PFSK-1 (cell line): ENCODE measurements at regions not wholly inside any gene's neighbourhood (a gene's known extent, or its start where the extent isn't known, plus 50 kb on each side); places are given as distances from the start of the nearest gene placed in this dataset.

Experiments used
- FOXP2 ChIP-seq: optimal IDR thresholded peaks from 2 replicates; pipeline ENCODE3; 2011; ENCODE audit warnings: borderline replicate concordance, control low read depth, inconsistent platforms; ENCODE audit not compliant: insufficient read depth; ENCODE audit errors: extremely low read length, extremely low read depth
- POLR2AphosphoS5 ChIP-seq: IDR thresholded peaks from 2 replicates; pipeline ENCODE4 v1.6.1; 2012; ENCODE audit warnings: low read depth, mild to moderate bottlenecking, control low read depth, low read length, moderate library complexity
- REST ChIP-seq, 2 experiments: IDR thresholded peaks; 2 replicates each; pipeline versions ENCODE4 v1.6.1 to v1.8.0; 2011 to 2012; ENCODE audit warnings: low read depth in 2 of 2, low read length in 2 of 2, control low read depth in 1 of 2, inconsistent platforms in 1 of 2, mild to moderate bottlenecking in 1 of 2, moderate library complexity in 1 of 2; ENCODE audit not compliant: insufficient read depth in 1 of 2
- SIN3A ChIP-seq: IDR thresholded peaks from 2 replicates; pipeline ENCODE4 v1.6.1; 2012; ENCODE audit warnings: mild to moderate bottlenecking, low read length, moderate library complexity, borderline replicate concordance; ENCODE audit not compliant: insufficient read depth
- TAF1 ChIP-seq: IDR thresholded peaks from 2 replicates; pipeline ENCODE4 v1.6.1; 2012; ENCODE audit warnings: low read length, control low read depth, borderline replicate concordance; ENCODE audit not compliant: insufficient read depth

DNA sequence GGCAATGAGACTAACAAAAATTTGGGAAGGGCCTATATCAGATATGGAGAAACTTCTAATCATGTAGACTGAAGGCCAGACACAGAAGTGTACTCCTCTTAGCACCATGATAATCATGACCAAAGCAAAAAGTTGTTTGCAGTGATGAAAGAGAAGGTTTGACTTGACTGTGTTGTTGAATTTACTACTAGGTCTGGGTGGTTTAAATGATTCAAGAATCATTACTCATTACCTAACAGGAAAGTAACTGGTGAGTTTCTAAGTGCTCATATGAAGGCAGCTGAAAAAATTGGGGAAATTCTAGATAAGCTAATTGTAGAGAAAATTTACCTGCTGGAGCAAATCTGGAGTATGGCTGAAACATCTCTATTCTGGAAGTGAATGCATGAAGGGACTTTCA is 451.5 kb upstream of the SORCS1 start:
- TF ChIP-seq POLR2AphosphoS5 (no peak), REST (IDR thresholded peaks at IDR 0.05; ENCODE audit: insufficient read depth in 1 of 2, low read depth in 2 of 2, low read length in 2 of 2) (no peak), TAF1 (no peak), SIN3A (no peak), FOXP2 (no peak)
